Common myeloid progenitor, CD34-positive (primary cell): ENCODE measurements at regions not wholly inside any gene's neighbourhood (a gene's known extent, or its start where the extent isn't known, plus 50 kb on each side); places are given as distances from the start of the nearest gene placed in this dataset.

ENCODE experiments used
- CTCF ChIA-PET: fragments of 350-600 bp; sonication (Branson Sonifier 250); formaldehyde crosslinking; loops from one replicate; lab custom pipeline; 2021; ENCODE audit warnings: antibody characterized with exemption; lab: Charles Lee
- POLR2A ChIA-PET: fragments of 350-600 bp; sonication (Branson Sonifier 250); formaldehyde crosslinking; loops from one replicate; lab custom pipeline; 2021; ENCODE audit warnings: antibody characterized with exemption; lab: Charles Lee
- DNase-seq, 3 donors: peaks; one replicate each; pipeline versions ENCODE4 v3.0.0 to v3.0.0-alpha.2; 2013
- H3K27ac ChIP-seq, 2 experiments: 1 replicate in 1 of 2; 2 replicates in 1 of 2; pipeline ENCODE4 v1.7.0; 2013; ENCODE audit warnings: inconsistent platforms in 2 of 2, low read length in 2 of 2, mild to moderate bottlenecking in 2 of 2, low read depth in 1 of 2, moderate library complexity in 1 of 2; ENCODE audit not compliant: severe bottlenecking in 2 of 2, insufficient read depth in 1 of 2, poor library complexity in 1 of 2
- H3K27me3 ChIP-seq, 5 experiments: replicated peaks in 2 of 5; 1 replicate in 3 of 5; 2 replicates in 2 of 5; pipeline versions ENCODE4 v1.6.1 to v1.7.0; 2013; ENCODE audit warnings: low read length in 4 of 5, mild to moderate bottlenecking in 2 of 5, moderate library complexity in 2 of 5, inconsistent platforms in 1 of 5; ENCODE audit not compliant: insufficient read depth in 5 of 5, control insufficient read depth in 4 of 5
- H3K36me3 ChIP-seq, 4 experiments: 1 replicate in 2 of 4; 2 replicates in 2 of 4; pipeline versions ENCODE4 v1.6.1 to v1.7.0; 2013; ENCODE audit warnings: low read length in 3 of 4, control low read depth in 1 of 4, mild to moderate bottlenecking in 1 of 4; ENCODE audit not compliant: control insufficient read depth in 4 of 4, insufficient read depth in 4 of 4
- H3K4me1 ChIP-seq, 4 experiments: 1 replicate in 3 of 4; 2 replicates in 1 of 4; pipeline versions ENCODE4 v1.6.1 to v1.7.1; 2013; ENCODE audit warnings: low read length in 3 of 4, mild to moderate bottlenecking in 3 of 4, control low read depth in 1 of 4, inconsistent platforms in 1 of 4, moderate library complexity in 1 of 4; ENCODE audit not compliant: control insufficient read depth in 4 of 4, insufficient read depth in 4 of 4; ENCODE audit errors: control extremely low read depth in 1 of 4
- H3K4me3 ChIP-seq, 7 experiments: 1 replicate in 4 of 7; 2 replicates in 3 of 7; pipeline versions ENCODE4 v1.5.1 to v1.7.0; 2013; ENCODE audit warnings: mild to moderate bottlenecking in 7 of 7, low read length in 6 of 7, moderate library complexity in 6 of 7, inconsistent platforms in 2 of 7, low read depth in 2 of 7, control low read depth in 1 of 7; ENCODE audit not compliant: insufficient read depth in 4 of 7, control insufficient read depth in 1 of 7; ENCODE audit errors: extremely low read depth in 1 of 7
- H3K9me3 ChIP-seq, 5 experiments: 1 replicate in 4 of 5; 2 replicates in 1 of 5; pipeline versions ENCODE4 v1.6.1 to v1.7.1; 2013; ENCODE audit warnings: low read length in 4 of 5, mild to moderate bottlenecking in 2 of 5, inconsistent platforms in 1 of 5, low read depth in 1 of 5, moderate library complexity in 1 of 5; ENCODE audit not compliant: control insufficient read depth in 4 of 5, insufficient read depth in 2 of 5; ENCODE audit errors: control extremely low read depth in 1 of 5
- WGBS: methylation state at CpG from one replicate; pipeline ENCODE4 v1.1.5; 2013; ENCODE audit not compliant: insufficient coverage; 5-methylcytosine and 5-hydroxymethylcytosine counted together

GRCh38 chr2:174681099-174682006, 82.9 kb downstream of the CHRNA1 start:
- Histone ChIP-seq H3K9me3 (no peaks in the 10 kb centered on the region), H3K27ac (peak overlapping the region in 1 of 2 experiments; percentile 60), H3K4me3 (peak overlapping the region; percentile 66 to 88 (median 81)), H3K4me1 (peaks cover 0 to 28% (median 14%) of the 10 kb centered on the region in 4 experiments), H3K36me3 (peaks cover 0 to 4% (median 0%) of the 10 kb centered on the region in 4 experiments), H3K27me3 (no peaks in the 10 kb centered on the region)
- ChIA-PET CTCF (interaction anchor here (0.8 to 21.5 kb wide), 10 partner anchors 9 to 111 kb away, joined by 3 to 450 read pairs (median 4); no protein-coding TSS in a partner anchor), POLR2A (interaction anchor here (0.5 kb wide), 1 partner anchor 48 kb away, joined by 6 read pairs; no protein-coding TSS in a partner anchor)
- 69% methylated on average over 12 of the region's 18 CpGs for WGBS
- no peak for DNase-seq

- Histone ChIP-seq H3K9me3 (no peaks in the 10 kb centered on the region), H3K4me1 (peaks cover 0 to 30% (median 16%) of the 10 kb centered on the region in 4 experiments), H3K27me3 (no peaks in the 10 kb centered on the region), H3K4me3 (no peak overlapping the region), H3K27ac (no peak overlapping the region), H3K36me3 (peaks cover 0 to 4% (median 0%) of the 10 kb centered on the region in 4 experiments)
- 42% methylated on average over 2 of the region's 2 CpGs for WGBS
- no peak for DNase-seq
- CTCF ChIA-PET = interaction anchor here (0.7 to 2.1 kb wide), 5 partner anchors 8 to 43 kb away, joined by 3 to 7 read pairs (median 4); no protein-coding TSS in a partner anchor
- POLR2A ChIA-PET = no interaction called here
These were observed 82.6 kb upstream of the WIPF1 start for GRCh38 chr2:174680221-174680620.

- no peak for DNase-seq
- H3K9me3 ChIP-seq = no peaks in the 10 kb centered on the region
- peaks cover 0 to 5% (median under 1%) of the 10 kb centered on the region in 4 experiments for H3K36me3 ChIP-seq
- 100% methylated on average over 1 of the region's 2 CpGs for WGBS
- ChIA-PET CTCF (interaction anchor here (0.6 to 3.4 kb wide), 4 partner anchors 9 to 22 kb away, joined by 3 to 11 read pairs (median 5); no protein-coding TSS in a partner anchor), POLR2A (no interaction called here)
- no peak overlapping the region for H3K27ac ChIP-seq
- H3K4me3 ChIP-seq = no peak overlapping the region
- H3K27me3 ChIP-seq = no peaks in the 10 kb centered on the region
- H3K4me1 ChIP-seq = peaks cover 0 to 26% (median 15%) of the 10 kb centered on the region in 4 experiments
These were observed 80.8 kb upstream of the WIPF1 start for GRCh38 chr2:174678395-174678794.

GRCh38 chr2:174675615-174676014, 78.0 kb upstream of the WIPF1 start:
- Histone ChIP-seq H3K36me3 (peaks cover 3 to 16% (median 7%) of the 10 kb centered on the region in 4 experiments), H3K27me3 (no peaks in the 10 kb centered on the region), H3K4me1 (peaks cover 0 to 8% (median 3%) of the 10 kb centered on the region in 4 experiments), H3K4me3 (no peak overlapping the region), H3K27ac (no peak overlapping the region), H3K9me3 (peaks cover 0 to 8% (median 3%) of the 10 kb centered on the region in 5 experiments)
- POLR2A ChIA-PET = no interaction called here
- DNase-seq = no peak
- WGBS = no CpG with 5 or more reads among the region's 5 CpGs
- CTCF ChIA-PET = interaction anchor here (3.4 kb wide), 1 partner anchor 11 kb away, joined by 11 read pairs; no protein-coding TSS in a partner anchor

GRCh38 chr2:174673876-174674275, 76.3 kb upstream of the WIPF1 start:
- Histone ChIP-seq H3K9me3 (peaks cover 0 to 8% (median 3%) of the 10 kb centered on the region in 5 experiments), H3K27me3 (no peaks in the 10 kb centered on the region), H3K4me1 (peaks cover 0 to 8% (median 4%) of the 10 kb centered on the region in 4 experiments), H3K27ac (no peak overlapping the region), H3K36me3 (peaks cover 3 to 12% (median 7%) of the 10 kb centered on the region in 4 experiments), H3K4me3 (no peak overlapping the region)
- POLR2A ChIA-PET = interaction anchor here (1.0 kb wide), 1 partner anchor 9 kb away, joined by 3 read pairs; no protein-coding TSS in a partner anchor
- WGBS = 100% methylated on average over 1 of the region's 3 CpGs
- no peak for DNase-seq
- CTCF ChIA-PET = interaction anchor here (0.8 to 1.8 kb wide), 4 partner anchors 14 to 97 kb away, joined by 3 to 6 read pairs (median 5); no protein-coding TSS in a partner anchor

- POLR2A ChIA-PET = no interaction called here
- Histone ChIP-seq H3K36me3 (peaks cover 3 to 12% (median 7%) of the 10 kb centered on the region in 4 experiments), H3K27ac (no peak overlapping the region), H3K27me3 (no peaks in the 10 kb centered on the region), H3K4me3 (no peak overlapping the region), H3K4me1 (peaks cover 0 to 9% (median 8%) of the 10 kb centered on the region in 4 experiments), H3K9me3 (peaks cover 0 to 8% (median 3%) of the 10 kb centered on the region in 5 experiments)
- DNase-seq = no peak
- WGBS = 100% methylated on average over 5 of the region's 7 CpGs
- CTCF ChIA-PET = interaction anchor here (1.2 to 1.8 kb wide), 3 partner anchors 14 to 96 kb away, joined by 5 to 6 read pairs (median 5); no protein-coding TSS in a partner anchor
These were observed 75.8 kb upstream of the WIPF1 start for GRCh38 chr2:174673440-174673839.
